HCT116 (cell line): ENCODE measurements at regions not wholly inside any gene's neighbourhood (a gene's known extent, or its start where the extent isn't known, plus 50 kb on each side); places are given as distances from the start of the nearest gene placed in this dataset.

Experiments
- ATAC-seq: fragments of 200-7000 bp; cut with Tn5 transposase; 2 replicates; pipeline ENCODE4 v1.9.1; 2020; ENCODE audit warnings: mild to moderate bottlenecking, moderate library complexity
- BruUV-seq: library from RNA; stranded (reverse); fragments of 400-500 nt; replicated peaks from 2 replicates; lab custom pipeline; 2021; lab: Mats Ljungman, UMichigan
- CTCF ChIA-PET: fragments of 300-600 bp; sonication (Branson Sonifier 250); formaldehyde crosslinking; loops from one replicate; lab custom pipeline; 2021; ENCODE audit warnings: antibody characterized with exemption; lab: Charles Lee
- POLR2A ChIA-PET: fragments of 300-600, 350-600 bp; sonication (Branson Sonifier 250); formaldehyde crosslinking; loops from one replicate; lab custom pipeline; 2021; ENCODE audit warnings: antibody characterized with exemption; lab: Charles Lee
- RAD21 ChIA-PET, 2 experiments: fragments of 300-600 bp; sonication (Branson Sonifier 250); formaldehyde crosslinking; loops; one replicate each; lab custom pipeline; 2023; ENCODE audit warnings: low total read pairs in 2 of 2; ENCODE audit not compliant: uncharacterized antibody in 2 of 2, unreplicated experiment in 2 of 2, low non-redundant PET in 1 of 2; lab: Charles Lee
- DNase-seq: peaks from one replicate; pipeline ENCODE4 v3.0.0-alpha.2; 2010; ENCODE audit warnings: low read depth, low spot score
- H2AFZ ChIP-seq: fragments of 200-600 bp; shearing (Covaris generic), sonication (generic); 2 replicates; pipeline ENCODE4 v1.6.1; 2017; ENCODE audit warnings: low read depth, mixed run types, mixed read lengths, antibody characterized with exemption, low read length; ENCODE audit not compliant: poor library complexity, severe bottlenecking
- H3K27ac ChIP-seq: 2 replicates; pipeline ENCODE4 v1.5.1; 2012; ENCODE audit warnings: low read depth, low read length
- H3K27me3 ChIP-seq: fragments of 200-600 bp; sonication (generic); 2 replicates; pipeline ENCODE4 v1.6.1; 2016; ENCODE audit warnings: mixed run types, low read length, mixed read lengths; ENCODE audit not compliant: insufficient read depth
- H3K36me3 ChIP-seq, 2 experiments: fragments of 200-500 bp in 1 of 2; fragments of 200-600 bp in 1 of 2; sonication (Bioruptor generic) in 1 of 2; sonication (generic) in 1 of 2; 2 replicates each; pipeline versions ENCODE4 v1.5.1 to v1.6.1; 2014 to 2016; ENCODE audit warnings: low read length in 2 of 2, inconsistent platforms in 1 of 2, mixed read lengths in 1 of 2, mixed run types in 1 of 2; ENCODE audit not compliant: insufficient read depth in 2 of 2, control insufficient read depth in 1 of 2
- H3K4me1 ChIP-seq, 2 experiments: fragments of 200-600 bp in 1 of 2; sonication (generic) in 1 of 2; 2 replicates each; pipeline versions ENCODE4 v1.5.1 to v1.6.1; 2012 to 2017; ENCODE audit warnings: low read length in 2 of 2, inconsistent platforms in 1 of 2, mild to moderate bottlenecking in 1 of 2, mixed read lengths in 1 of 2, mixed run types in 1 of 2, moderate library complexity in 1 of 2; ENCODE audit not compliant: insufficient read depth in 2 of 2, control insufficient read depth in 1 of 2
- H3K4me2 ChIP-seq: fragments of 200-600 bp; sonication (generic); 2 replicates; pipeline ENCODE4 v1.6.1; 2017; ENCODE audit warnings: mixed run types, low read length, mixed read lengths
- H3K4me3 ChIP-seq, 2 experiments: fragments of 200-600 bp in 1 of 2; sonication (generic) in 1 of 2; replicated peaks in 1 of 2; 2 replicates each; pipeline ENCODE4 v1.5.1; 2011 to 2016; ENCODE audit warnings: low read length in 2 of 2, control low read depth in 1 of 2, low read depth in 1 of 2, mild to moderate bottlenecking in 1 of 2, mixed read lengths in 1 of 2, mixed run types in 1 of 2
- H3K79me2 ChIP-seq: fragments of 200-600 bp; sonication (generic); 2 replicates; pipeline ENCODE4 v1.6.1; 2017; ENCODE audit warnings: mild to moderate bottlenecking, mixed run types, low read length, moderate library complexity, mixed read lengths; ENCODE audit not compliant: insufficient read depth
- H3K9ac ChIP-seq: fragments of 200-600 bp; sonication (generic); 2 replicates; pipeline ENCODE4 v1.6.1; 2016; ENCODE audit warnings: low read length, mixed read lengths
- H3K9me2 ChIP-seq: fragments of 200-600 bp; sonication (generic), shearing (Covaris generic); 2 replicates; pipeline ENCODE4 v1.6.1; 2017; ENCODE audit warnings: mixed run types, mild to moderate bottlenecking, moderate library complexity; ENCODE audit not compliant: insufficient read depth
- H3K9me3 ChIP-seq, 2 experiments: fragments of 200-500 bp in 1 of 2; fragments of 200-600 bp in 1 of 2; sonication (Bioruptor generic) in 1 of 2; sonication (generic) in 1 of 2; 2 replicates each; pipeline ENCODE4 v1.6.1; 2014 to 2017; ENCODE audit warnings: low read length in 2 of 2, mixed read lengths in 2 of 2, inconsistent platforms in 1 of 2, low read depth in 1 of 2, mild to moderate bottlenecking in 1 of 2, mixed run types in 1 of 2, moderate library complexity in 1 of 2; ENCODE audit not compliant: control insufficient read depth in 1 of 2, insufficient read depth in 1 of 2
- H4K20me1 ChIP-seq: fragments of 200-600 bp; sonication (generic), shearing (Covaris generic); 2 replicates; pipeline ENCODE4 v1.6.1; 2017; ENCODE audit warnings: mixed run types, mild to moderate bottlenecking, moderate library complexity; ENCODE audit not compliant: insufficient read depth
- ATF3 ChIP-seq: IDR thresholded peaks from 2 replicates; pipeline ENCODE4 v1.6.1; 2012
- CEBPB ChIP-seq: IDR thresholded peaks from 2 replicates; pipeline ENCODE4 v1.6.1; 2012; ENCODE audit warnings: low read depth
- ELF1 ChIP-seq: IDR thresholded peaks from 2 replicates; pipeline ENCODE4 v1.6.1; 2012; ENCODE audit warnings: low read depth, borderline replicate concordance
- EZH2phosphoT487 ChIP-seq: fragments of 200-600 bp; IDR thresholded peaks from 2 replicates; pipeline ENCODE4 v1.6.1; 2018; ENCODE audit warnings: antibody characterized with exemption, borderline replicate concordance
- FOSL1 ChIP-seq: IDR thresholded peaks from 2 replicates; pipeline ENCODE4 v1.6.1; 2012; ENCODE audit warnings: low read depth
- POLR2A ChIP-seq: IDR thresholded peaks from 2 replicates; pipeline ENCODE4 v1.7.0; 2011; ENCODE audit warnings: borderline replicate concordance; ENCODE audit not compliant: insufficient read depth, insufficient read length; ENCODE audit errors: extremely low read depth
- POLR2AphosphoS5 ChIP-seq: IDR thresholded peaks from 2 replicates; pipeline ENCODE4 v1.6.1; 2011; ENCODE audit warnings: mild to moderate bottlenecking, low read depth, low read length, moderate library complexity
- SRF ChIP-seq: IDR thresholded peaks from 2 replicates; pipeline ENCODE4 v1.6.1; 2012; ENCODE audit warnings: low read depth
- YY1 ChIP-seq: IDR thresholded peaks from 2 replicates; pipeline ENCODE4 v1.6.1; 2011; ENCODE audit warnings: low read length, low read depth, moderate library complexity, mild to moderate bottlenecking; ENCODE audit not compliant: insufficient replicate concordance; ENCODE audit errors: extremely low read depth
- intact Hi-C: fragments of 100-400 bp; cut with micrococcal nuclease; formaldehyde crosslinking; loops from 2 replicates; pipeline ENCODE4 v1.10.0; 2022
- TF ChIP-seq, protein P1 (sequence below): IDR thresholded peaks from 2 replicates; pipeline ENCODE4 v1.6.1; 2011; ENCODE audit warnings: mild to moderate bottlenecking, low read length, moderate library complexity; ENCODE audit not compliant: insufficient replicate concordance; ENCODE audit errors: extremely low read depth
- TF ChIP-seq, protein P2 (sequence below), 3 experiments: fragments of 200-600 bp in 1 of 3; sonication (generic) in 1 of 3; IDR thresholded peaks in 2 of 3; conservative IDR thresholded peaks in 1 of 3; 2 replicates each; pipeline ENCODE4 v1.5.1; 2012 to 2017; ENCODE audit warnings: low read depth in 2 of 3, low read length in 2 of 3, antibody characterized with exemption in 1 of 3, borderline replicate concordance in 1 of 3, control low read depth in 1 of 3, mild to moderate bottlenecking in 1 of 3, mixed read lengths in 1 of 3, mixed run types in 1 of 3, moderate library complexity in 1 of 3; ENCODE audit not compliant: insufficient read depth in 1 of 3

GRCh38 chr14:84566109-84566508 is 963.8 kb upstream of the FLRT2 start:
- CTCF ChIA-PET: no interaction called here

More at GRCh38 chr14:84566109-84566508, 963.8 kb upstream of the FLRT2 start:
- H3K9me3 ChIP-seq: peaks cover 3 to 32% of the 10 kb centered on the region in 2 experiments; a peak in 3 of 4 replicates
- H3K27ac ChIP-seq: no peak overlapping the region
- no peak overlapping the region for H3K4me3 ChIP-seq
- no peaks in the 10 kb centered on the region for H3K27me3 ChIP-seq
- no peaks in the 10 kb centered on the region for H3K4me1 ChIP-seq
- no peaks in the 10 kb centered on the region for H3K36me3 ChIP-seq
- DNase-seq (no peak), ATAC-seq (no peak)
- no peak overlapping the region for H3K9ac ChIP-seq
- TF ChIP-seq POLR2AphosphoS5 (no peak), YY1 (no peak), POLR2A (no peak), EZH2phosphoT487 (no peak), CEBPB (no peak), FOSL1 (no peak), ATF3 (no peak), SRF (no peak), ELF1 (no peak)
- TF ChIP-seq, protein P1, sequence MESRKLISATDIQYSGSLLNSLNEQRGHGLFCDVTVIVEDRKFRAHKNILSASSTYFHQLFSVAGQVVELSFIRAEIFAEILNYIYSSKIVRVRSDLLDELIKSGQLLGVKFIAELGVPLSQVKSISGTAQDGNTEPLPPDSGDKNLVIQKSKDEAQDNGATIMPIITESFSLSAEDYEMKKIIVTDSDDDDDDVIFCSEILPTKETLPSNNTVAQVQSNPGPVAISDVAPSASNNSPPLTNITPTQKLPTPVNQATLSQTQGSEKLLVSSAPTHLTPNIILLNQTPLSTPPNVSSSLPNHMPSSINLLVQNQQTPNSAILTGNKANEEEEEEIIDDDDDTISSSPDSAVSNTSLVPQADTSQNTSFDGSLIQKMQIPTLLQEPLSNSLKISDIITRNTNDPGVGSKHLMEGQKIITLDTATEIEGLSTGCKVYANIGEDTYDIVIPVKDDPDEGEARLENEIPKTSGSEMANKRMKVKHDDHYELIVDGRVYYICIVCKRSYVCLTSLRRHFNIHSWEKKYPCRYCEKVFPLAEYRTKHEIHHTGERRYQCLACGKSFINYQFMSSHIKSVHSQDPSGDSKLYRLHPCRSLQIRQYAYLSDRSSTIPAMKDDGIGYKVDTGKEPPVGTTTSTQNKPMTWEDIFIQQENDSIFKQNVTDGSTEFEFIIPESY: no peak
- TF ChIP-seq, protein P2, sequence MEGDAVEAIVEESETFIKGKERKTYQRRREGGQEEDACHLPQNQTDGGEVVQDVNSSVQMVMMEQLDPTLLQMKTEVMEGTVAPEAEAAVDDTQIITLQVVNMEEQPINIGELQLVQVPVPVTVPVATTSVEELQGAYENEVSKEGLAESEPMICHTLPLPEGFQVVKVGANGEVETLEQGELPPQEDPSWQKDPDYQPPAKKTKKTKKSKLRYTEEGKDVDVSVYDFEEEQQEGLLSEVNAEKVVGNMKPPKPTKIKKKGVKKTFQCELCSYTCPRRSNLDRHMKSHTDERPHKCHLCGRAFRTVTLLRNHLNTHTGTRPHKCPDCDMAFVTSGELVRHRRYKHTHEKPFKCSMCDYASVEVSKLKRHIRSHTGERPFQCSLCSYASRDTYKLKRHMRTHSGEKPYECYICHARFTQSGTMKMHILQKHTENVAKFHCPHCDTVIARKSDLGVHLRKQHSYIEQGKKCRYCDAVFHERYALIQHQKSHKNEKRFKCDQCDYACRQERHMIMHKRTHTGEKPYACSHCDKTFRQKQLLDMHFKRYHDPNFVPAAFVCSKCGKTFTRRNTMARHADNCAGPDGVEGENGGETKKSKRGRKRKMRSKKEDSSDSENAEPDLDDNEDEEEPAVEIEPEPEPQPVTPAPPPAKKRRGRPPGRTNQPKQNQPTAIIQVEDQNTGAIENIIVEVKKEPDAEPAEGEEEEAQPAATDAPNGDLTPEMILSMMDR (IDR thresholded peaks at IDR 0.05 in 2 of 3, conservative IDR thresholded peaks at IDR 0.05 in 1 of 3; ENCODE audit: borderline replicate concordance in 1 of 3, insufficient read depth in 1 of 3, low read depth in 2 of 3, low read length in 2 of 3): no peak
- no peak overlapping the region for H3K4me2 ChIP-seq
- intact Hi-C loops: no loop called here
- H3K79me2 ChIP-seq: no peaks in the 10 kb centered on the region
- no TSS peak for BruUV-seq
- no peak overlapping the region for H2AFZ ChIP-seq
- POLR2A ChIA-PET: no interaction called here
- no peaks in the 10 kb centered on the region for H3K9me2 ChIP-seq
- RAD21 ChIA-PET: no interaction called here
- H4K20me1 ChIP-seq: no peaks in the 10 kb centered on the region
